Raji (cell line): ENCODE measurements at regions not wholly inside any gene's neighbourhood (a gene's known extent, or its start where the extent isn't known, plus 50 kb on each side); places are given as distances from the start of the nearest gene placed in this dataset.

Experiments
- POLR2A ChIP-seq: IDR thresholded peaks from 2 replicates; pipeline ENCODE4 v1.6.1; 2011; ENCODE audit warnings: low read depth, low read length, control low read depth; ENCODE audit not compliant: insufficient read depth

DNA sequence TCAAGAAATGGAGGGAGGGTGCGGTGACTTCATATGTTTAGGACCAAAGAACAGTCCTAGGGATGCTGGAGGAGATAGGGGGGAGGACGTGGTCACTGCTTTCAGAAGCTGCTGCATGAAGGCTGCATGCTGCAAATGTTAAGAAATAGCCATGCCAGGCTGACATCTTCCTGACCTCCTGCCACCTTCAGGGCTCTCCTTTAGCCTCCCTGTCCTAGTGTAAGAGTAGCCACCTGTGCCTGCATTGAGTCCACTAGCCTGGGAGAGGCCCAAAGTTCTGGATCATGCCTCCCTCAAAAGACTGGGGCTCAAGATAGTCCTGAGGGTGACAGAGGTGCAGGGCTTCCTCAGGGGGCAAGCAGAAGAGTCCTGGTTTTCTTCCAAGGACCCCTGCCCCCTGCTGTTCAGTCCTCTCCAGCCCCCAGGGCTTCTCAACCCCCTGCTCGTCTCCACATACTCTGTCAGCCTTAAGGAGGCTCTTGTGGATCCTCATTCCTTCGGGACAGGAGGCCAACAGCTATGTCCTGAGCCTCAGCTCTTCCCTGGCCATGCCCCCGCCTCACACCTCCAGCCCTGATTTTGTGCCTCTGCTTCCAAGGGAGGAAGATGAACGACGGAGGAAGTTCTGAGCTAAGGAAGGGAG lies 96.3 kb downstream of the MRPL14 start:
- TF ChIP-seq POLR2A, result no peak

- TF ChIP-seq POLR2A, result no peak
Measured at GRCh38 chr6:44029444-44030185, 97.6 kb downstream of the MRPL14 start.

DNA sequence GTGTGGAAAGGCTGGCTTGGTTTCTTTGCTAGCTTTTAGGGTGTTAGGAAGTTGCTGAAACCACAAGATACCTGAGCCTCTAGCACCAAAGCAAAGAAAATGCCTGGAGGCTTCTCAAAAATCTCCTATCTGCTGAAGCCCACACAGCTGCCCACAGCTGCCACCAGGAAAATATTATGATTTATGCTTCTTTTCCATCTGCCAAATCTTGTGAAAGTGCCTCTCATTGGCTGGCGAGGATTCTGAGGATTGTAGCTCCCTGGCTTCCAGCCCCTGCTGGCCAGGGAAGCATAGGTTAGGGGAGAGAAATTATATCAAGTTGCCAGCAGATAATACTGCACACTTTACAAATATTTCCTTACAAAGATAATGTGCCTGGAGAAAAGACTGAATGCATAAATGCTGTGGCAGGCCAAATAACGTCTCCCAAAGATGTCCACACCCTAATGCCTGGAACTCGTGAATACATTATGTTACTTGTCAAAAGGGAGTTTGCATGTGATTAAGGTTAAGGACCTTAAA lies 98.4 kb downstream of the MRPL14 start:
- no peak for TF ChIP-seq POLR2A

DNA sequence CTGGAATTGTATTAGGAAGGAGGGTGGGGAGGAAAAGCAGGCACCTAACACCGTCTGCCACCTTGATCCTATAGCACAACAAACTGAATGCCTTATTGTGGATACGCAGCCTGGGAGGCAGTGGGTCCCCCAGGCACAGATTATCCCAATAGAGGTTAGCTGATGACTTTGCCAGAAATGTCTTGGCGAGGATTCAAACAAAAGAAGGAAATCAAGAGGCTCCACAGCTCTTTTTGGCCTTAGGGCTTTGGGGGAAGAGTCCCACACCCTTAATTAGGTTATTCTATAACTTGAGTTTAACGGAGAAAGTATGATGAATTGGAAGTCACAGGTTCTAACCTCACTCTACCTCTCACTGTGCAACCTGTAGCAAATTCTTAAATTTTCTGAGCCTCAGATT lies 102.0 kb downstream of the MRPL14 start:
- TF ChIP-seq POLR2A, result no peak

DNA sequence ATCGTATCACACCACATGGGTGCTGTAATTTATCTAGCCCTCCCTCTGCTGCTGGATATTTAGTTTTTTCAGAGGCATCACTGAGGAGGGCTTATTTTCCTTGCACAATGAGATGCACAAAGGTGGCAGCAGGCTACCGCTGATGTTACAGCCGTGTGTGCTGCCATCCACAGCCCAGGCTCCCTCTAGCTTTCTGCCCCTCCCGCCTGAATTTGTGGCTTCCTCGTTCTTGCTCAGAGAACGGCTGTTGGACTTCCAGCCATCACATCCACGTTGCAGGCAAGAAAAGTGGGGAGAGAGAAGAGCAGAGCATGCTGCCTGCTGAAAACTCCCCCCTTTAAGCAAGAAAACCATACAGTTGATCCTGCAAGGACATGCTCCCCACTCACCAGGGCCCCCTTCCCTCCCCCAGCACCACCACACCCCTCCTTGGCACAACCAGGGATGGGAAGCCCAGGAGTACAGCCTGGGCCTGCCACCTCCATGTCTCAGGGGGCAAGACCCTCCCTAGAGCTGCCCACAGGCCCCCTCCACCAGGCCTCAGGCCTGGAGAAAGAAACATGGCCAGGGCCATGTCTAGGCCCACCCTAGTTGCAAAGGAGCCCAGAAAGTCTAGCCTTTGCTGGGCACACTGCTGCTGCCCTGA lies 102.6 kb downstream of the MRPL14 start:
- TF ChIP-seq POLR2A, result no peak

DNA sequence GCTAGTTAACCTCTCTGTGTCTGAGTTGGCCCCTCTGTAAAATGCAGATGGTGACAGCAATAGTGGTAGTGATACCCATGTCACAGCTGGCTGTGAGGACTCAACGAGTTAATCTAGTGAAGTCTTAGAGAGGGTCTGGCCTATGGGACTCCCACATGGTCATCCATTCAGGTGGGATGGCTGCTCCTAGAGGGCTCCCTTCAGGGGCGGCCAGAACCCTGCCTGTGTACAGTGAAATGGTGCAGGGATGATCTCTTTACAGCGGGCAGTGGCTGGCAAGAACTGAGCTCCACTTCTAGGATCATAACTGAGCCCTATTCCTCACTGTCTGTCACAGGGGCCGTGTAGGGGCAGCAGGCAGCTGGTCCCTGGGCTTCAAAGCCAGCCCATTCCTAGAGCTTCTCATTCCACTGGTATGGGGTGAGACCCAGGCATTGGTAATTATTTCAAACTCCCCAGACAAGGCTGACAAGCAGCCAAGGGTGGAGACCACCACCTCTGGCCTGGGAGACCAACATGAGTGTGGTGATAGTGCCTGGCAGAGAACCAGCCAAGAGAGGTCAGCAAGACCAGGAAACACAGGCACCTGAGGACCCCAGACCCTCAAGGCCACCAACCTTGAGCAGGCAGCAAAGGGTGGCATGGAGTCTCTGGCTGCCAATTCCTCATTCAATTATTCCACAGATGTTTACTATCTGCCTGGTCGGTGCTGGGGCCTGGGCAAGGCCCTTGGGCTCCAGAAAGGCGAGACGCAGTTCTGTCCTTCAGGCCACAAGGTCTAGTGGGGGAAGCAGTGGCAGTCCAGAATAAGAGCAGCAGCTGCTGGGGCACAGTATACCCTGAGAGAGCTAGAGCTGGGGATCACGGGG lies 103.4 kb downstream of the MRPL14 start:
- no peak for TF ChIP-seq POLR2A

GRCh38 chr6:44022671-44023352 lies 104.4 kb downstream of the MRPL14 start:
- no peak for TF ChIP-seq POLR2A

GRCh38 chr6:44022296-44022661 lies 105.0 kb downstream of the MRPL14 start:
- TF ChIP-seq POLR2A, result no peak

DNA sequence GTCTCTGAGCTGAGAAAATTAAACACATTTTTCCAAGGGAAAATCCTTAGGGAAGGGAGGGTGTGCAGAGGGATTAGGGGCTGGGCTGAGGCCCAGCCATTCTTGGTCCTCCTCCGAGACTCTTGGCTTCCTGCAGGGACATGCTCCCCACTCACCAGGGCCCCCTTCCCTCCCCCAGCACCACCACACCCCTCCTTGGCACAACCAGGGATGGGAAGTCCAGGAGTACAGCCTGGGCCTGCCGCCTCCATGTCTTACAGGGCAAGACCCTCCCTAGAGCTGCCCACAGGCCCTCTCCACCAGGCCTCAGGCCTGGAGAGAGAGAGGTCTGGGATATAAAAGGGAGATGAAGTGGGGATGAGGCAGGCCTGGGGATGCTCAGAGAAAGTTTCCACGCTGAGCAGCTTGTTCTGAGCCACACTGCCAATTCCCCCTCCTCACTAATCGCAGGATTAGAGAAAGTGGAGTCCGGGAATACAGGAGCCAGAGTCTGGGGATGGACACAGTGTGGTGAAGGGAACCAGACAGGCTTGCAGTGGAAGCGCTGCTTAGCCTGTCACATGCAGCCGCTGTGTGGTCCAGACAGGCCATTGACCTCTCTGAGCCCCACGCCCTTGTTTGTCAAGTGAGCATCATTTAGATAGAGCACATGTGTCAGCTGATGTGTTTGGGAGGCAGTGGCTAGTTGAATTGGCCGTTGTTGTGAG lies 105.5 kb downstream of the MRPL14 start:
- no peak for TF ChIP-seq POLR2A

- TF ChIP-seq POLR2A, result no peak
Measured at GRCh38 chr6:44020664-44021425, 106.4 kb downstream of the MRPL14 start.

DNA sequence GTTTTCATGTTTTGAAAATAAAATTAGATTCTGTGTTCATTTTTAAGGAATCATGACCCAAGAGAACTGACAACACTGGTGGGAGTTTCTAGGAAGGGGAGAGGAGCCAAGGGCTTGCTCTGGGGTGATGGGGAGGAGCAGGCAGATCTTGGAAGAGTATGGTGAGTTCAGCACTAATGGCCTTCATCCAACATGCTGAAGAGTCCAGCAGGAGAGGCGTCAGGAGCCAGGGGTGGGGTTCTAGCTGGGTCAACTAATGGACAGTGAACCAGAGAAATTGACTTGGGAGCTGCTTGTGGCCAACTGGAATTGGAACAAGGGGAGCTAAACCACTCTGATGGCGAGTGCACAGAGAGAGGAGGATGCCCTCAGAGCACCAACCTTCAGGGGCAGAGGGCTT lies 107.1 kb downstream of the MRPL14 start:
- TF ChIP-seq POLR2A, result no peak

DNA sequence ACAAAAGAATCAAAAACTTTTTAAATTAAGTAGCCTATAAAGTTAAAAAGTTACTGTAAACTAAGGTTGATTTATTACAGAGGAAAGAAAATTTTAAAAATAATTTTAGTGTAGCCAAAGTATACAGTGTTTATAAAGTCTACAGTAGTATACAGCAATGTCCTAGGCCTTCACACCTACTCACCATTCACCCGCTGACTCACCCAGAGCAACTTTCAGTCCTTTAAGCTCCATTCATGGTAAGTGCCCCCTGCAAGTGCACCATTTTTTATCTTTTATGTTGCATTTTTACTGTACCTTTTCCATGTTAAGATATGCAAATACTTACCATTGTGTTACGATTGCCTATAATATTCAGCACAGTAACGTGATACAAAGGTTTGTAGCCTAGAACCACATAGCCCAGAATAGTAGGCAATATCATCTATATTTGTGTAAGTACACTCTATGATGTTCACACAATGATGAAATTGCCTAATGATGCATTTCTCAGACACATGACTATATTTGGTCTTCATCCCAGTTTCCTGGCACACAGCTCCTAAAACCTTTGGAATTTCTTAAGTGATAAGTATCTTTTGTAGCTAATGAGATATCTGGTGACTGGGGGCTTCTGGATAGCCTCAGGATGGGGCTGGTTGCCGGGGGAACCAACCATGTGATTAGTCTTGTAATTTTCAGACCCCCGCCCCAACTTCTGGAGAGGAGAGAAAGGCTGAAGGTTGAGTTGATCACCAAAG lies 111.0 kb downstream of the MRPL14 start:
- no peak for TF ChIP-seq POLR2A

DNA sequence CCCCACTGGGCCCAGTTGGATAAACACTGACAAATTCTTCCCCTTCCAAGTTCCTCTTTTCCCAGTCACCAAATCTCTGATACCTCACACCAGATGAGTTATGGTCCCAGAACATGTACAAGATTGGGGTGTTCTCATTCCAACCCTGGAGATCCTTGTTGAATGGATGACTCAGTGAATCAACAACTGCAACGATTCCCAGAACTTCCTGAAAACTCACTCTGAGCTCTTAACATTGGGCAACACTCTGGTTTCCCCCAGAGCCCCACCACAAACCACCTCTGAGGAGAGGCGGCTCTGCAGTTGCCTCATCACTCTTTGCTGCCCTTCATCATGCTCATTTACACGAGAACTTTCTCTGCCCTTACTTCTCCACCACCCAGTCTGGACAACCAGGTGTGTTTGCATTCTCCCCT lies 115.2 kb downstream of the MRPL14 start:
- no peak for TF ChIP-seq POLR2A

- TF ChIP-seq POLR2A, result no peak
Measured at GRCh38 chr6:44011350-44011920, 115.8 kb downstream of the MRPL14 start.
